Adipocyte (in vitro differentiated cells): ENCODE measurements at regions not wholly inside any gene's neighbourhood (a gene's known extent, or its start where the extent isn't known, plus 50 kb on each side); places are given as distances from the start of the nearest gene placed in this dataset.

Source experiments
- DNase-seq: peaks from one replicate; pipeline ENCODE4 v3.0.0-alpha.2; 2015; ENCODE audit warnings: low read depth
- H3K27me3 ChIP-seq: replicated peaks from 2 replicates; pipeline ENCODE4 v1.7.0; 2013; ENCODE audit warnings: mild to moderate bottlenecking, low read length, moderate library complexity; ENCODE audit not compliant: control insufficient read depth, insufficient read depth
- H3K36me3 ChIP-seq: 2 replicates; pipeline ENCODE4 v1.7.0; 2013; ENCODE audit warnings: low read length, mild to moderate bottlenecking, moderate library complexity; ENCODE audit not compliant: control insufficient read depth, insufficient read depth, severe bottlenecking
- H3K4me1 ChIP-seq: 2 replicates; pipeline ENCODE4 v1.7.0; 2013; ENCODE audit warnings: mild to moderate bottlenecking, low read length, moderate library complexity; ENCODE audit not compliant: control insufficient read depth, insufficient read depth
- H3K4me3 ChIP-seq: 2 replicates; pipeline ENCODE4 v1.7.0; 2013; ENCODE audit warnings: mild to moderate bottlenecking, low read length, moderate library complexity
- H3K9ac ChIP-seq: 2 replicates; pipeline ENCODE4 v1.7.0; 2013; ENCODE audit warnings: mild to moderate bottlenecking, low read length, moderate library complexity
- H3K9me3 ChIP-seq: 2 replicates; pipeline ENCODE4 v1.7.0; 2013; ENCODE audit warnings: mild to moderate bottlenecking, low read length, moderate library complexity; ENCODE audit not compliant: control insufficient read depth

DNA sequence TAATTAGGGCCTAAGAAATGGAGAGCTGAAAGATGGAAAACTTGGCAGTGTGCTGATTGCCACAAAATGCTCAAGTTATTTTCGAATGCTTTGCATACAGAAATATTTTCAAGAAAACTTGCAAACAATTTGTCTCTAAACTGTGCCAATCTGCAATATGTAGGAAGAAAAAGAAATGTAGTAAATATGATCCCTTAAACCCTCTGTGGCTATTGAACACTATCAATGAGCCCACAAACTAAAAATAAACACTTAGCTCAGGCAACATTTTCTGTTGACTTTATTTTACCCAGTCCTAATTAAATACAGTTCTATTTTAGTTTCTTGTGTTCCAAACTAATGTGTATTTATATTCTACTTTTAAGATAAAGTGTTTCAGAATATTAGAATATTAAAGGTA lies 342.1 kb downstream of the SEMA3D start:
- DNase-seq: peak; percentile 64

DNA sequence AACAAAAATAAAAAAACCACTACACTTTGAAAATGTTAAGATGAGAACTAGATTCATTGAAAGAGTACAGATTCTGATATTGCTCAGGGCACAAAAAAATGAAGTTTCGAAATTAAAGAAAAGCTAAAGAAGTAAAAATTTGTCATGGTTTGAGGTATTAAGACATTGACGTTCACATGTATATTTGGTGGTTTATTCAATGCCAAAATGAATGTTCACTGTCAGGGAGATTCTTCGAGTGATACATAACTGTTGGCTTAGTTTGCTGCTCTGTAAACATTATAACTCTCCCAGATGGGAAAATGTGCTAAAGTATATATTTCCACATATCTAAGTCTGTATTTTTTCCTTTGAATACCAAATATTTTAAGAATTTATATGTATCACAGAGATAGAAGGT lies 345.0 kb downstream of the SEMA3D start:
- H3K9me3 ChIP-seq: no peaks in the 10 kb centered on the region
- H3K4me1 ChIP-seq: no peaks in the 10 kb centered on the region
- no peak overlapping the region for H3K9ac ChIP-seq
- no peaks in the 10 kb centered on the region for H3K36me3 ChIP-seq
- peak; percentile 84 for DNase-seq
- no peak overlapping the region for H3K4me3 ChIP-seq
- H3K27me3 ChIP-seq: no peaks in the 10 kb centered on the region

More for the DNA sequence above, 342.1 kb downstream of the SEMA3D start:
- Histone ChIP-seq H3K36me3 (no peaks in the 10 kb centered on the region), H3K4me3 (no peak overlapping the region), H3K9me3 (no peaks in the 10 kb centered on the region), H3K4me1 (no peaks in the 10 kb centered on the region), H3K9ac (no peak overlapping the region), H3K27me3 (no peaks in the 10 kb centered on the region)

DNA sequence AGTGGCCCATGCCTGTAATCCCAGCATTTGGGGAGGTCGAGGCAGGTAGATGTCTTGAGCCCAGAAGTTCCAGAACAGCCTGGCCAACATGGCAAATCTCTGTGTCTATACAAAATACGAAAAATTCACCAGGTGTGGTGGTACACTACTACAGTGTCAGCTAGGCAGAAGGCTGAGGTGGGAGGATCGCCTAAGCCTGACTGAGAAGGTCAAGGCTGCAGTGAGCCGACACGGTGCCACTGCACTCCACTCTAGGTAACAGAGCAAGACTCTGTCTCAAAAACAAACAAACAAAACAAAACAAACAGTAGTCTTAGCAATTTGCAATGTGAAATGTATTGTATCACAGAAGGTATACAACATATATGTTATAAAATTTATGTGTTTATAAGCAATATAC lies 348.0 kb downstream of the SEMA3D start:
- Histone ChIP-seq H3K9ac (no peak overlapping the region), H3K4me3 (no peak overlapping the region), H3K27me3 (no peaks in the 10 kb centered on the region), H3K9me3 (no peaks in the 10 kb centered on the region), H3K4me1 (no peaks in the 10 kb centered on the region), H3K36me3 (no peaks in the 10 kb centered on the region)
- no peak for DNase-seq

- Histone ChIP-seq H3K27me3 (no peaks in the 10 kb centered on the region), H3K9me3 (no peaks in the 10 kb centered on the region), H3K36me3 (no peaks in the 10 kb centered on the region), H3K9ac (no peak overlapping the region), H3K4me1 (no peaks in the 10 kb centered on the region), H3K4me3 (no peak overlapping the region)
- no peak for DNase-seq
Observed at GRCh38 chr7:84837405-84837804, 349.5 kb downstream of the SEMA3D start.

DNA sequence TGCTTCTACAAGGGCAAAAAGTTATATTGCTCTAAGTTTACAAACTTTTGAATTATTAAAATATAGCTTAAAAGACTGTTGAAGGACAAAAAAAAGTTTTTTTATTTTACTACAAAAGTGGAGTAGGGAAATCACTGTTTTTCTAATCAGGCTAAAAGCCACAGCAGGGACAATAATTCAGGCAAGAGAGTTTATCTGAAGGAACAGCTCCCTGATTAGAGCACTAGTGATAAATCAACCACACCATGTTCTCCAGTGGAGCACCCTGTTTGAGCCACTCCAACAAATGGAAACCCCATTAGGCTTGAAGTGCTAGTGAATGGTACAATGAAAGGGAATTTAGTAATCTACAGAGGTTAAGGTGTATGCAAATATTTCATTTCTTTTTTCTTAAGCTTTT lies 357.1 kb downstream of the SEMA3D start:
- Histone ChIP-seq H3K4me3 (no peak overlapping the region), H3K9me3 (no peaks in the 10 kb centered on the region), H3K27me3 (no peaks in the 10 kb centered on the region), H3K36me3 (no peaks in the 10 kb centered on the region), H3K4me1 (no peaks in the 10 kb centered on the region), H3K9ac (no peak overlapping the region)
- DNase-seq: no peak

DNA sequence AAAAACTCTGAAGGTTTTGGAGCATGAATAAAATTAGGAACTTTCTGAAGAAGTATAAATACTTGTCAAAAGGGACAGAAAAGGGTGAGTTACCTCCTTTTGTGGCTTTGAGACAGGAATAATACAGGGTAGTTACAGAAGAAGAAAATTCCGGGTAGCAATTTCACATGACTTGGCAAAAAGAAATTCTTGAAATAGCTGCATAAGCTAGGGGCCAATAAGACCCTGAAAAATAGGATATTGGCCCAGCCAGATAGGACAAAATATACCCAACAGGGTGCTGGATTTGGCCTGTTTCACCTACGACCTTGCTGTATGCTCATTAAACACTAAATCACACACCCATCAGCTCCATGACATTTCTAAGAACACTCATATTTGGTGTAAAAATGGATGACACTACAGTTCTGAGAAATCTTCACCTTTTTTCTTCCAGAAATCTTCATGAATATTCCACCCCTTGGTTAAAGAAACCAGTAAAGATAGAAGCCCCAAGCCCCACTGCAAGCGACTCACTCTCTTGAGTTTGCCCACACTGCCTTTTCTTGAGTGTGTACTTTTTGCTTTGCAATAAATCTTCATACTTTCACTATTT lies 362.7 kb downstream of the SEMA3D start:
- Histone ChIP-seq H3K36me3 (no peaks in the 10 kb centered on the region), H3K4me1 (no peaks in the 10 kb centered on the region), H3K27me3 (no peaks in the 10 kb centered on the region), H3K4me3 (no peak overlapping the region), H3K9me3 (no peaks in the 10 kb centered on the region), H3K9ac (no peak overlapping the region)
- no peak for DNase-seq

GRCh38 chr7:84823530-84823929 lies 363.3 kb downstream of the SEMA3D start:
- no peak overlapping the region for H3K9ac ChIP-seq

GRCh38 chr7:84822941-84823510 lies 363.8 kb downstream of the SEMA3D start:
- Histone ChIP-seq H3K4me3 (no peak overlapping the region), H3K27me3 (no peaks in the 10 kb centered on the region)

More at GRCh38 chr7:84823530-84823929, 363.3 kb downstream of the SEMA3D start:
- Histone ChIP-seq H3K4me3 (no peak overlapping the region), H3K4me1 (no peaks in the 10 kb centered on the region), H3K9me3 (no peaks in the 10 kb centered on the region), H3K36me3 (no peaks in the 10 kb centered on the region), H3K27me3 (no peaks in the 10 kb centered on the region)
- no peak for DNase-seq

DNA sequence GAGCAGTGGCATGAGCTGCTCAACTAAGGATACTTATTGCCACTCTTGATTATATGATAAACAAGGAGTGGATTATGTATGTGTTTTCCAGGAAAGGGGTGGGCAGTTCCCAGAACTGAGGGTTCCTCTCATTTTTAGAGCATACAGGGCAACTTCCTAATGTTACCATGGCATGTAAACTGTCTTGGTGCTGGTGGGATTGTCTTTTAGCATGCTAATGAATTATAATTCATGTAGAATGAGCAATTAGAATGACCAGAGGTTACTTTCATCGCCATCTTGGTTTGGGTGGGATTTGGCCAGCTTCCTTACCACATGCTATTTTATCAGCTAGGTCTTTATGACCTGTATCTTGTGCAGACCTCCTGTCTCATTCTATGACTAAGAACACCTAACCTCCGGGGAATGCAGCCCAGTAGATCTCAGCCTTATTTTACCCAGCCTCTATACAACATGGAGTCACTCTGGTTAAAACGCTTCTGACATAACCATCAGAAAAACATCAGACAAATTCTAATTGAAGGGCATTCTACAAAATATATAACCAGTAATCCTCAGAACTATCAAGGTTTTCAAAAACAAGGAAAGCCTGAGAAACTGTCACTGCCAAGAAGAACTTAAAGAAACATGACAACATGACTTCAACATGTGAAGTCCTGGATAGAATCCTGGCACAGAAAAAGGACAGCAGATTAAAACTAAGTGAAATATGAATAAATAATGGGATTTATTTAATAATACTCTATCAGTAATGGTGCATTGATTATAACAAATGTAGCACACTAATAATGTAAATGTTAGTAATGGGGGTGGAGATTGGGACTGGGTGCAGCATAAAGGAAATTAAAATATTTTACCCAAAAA lies 365.0 kb downstream of the SEMA3D start:
- H3K4me1 ChIP-seq: no peaks in the 10 kb centered on the region
- H3K4me3 ChIP-seq: no peak overlapping the region
- no peaks in the 10 kb centered on the region for H3K27me3 ChIP-seq
- no peaks in the 10 kb centered on the region for H3K9me3 ChIP-seq
- H3K36me3 ChIP-seq: no peaks in the 10 kb centered on the region
- no peak for DNase-seq
- no peak overlapping the region for H3K9ac ChIP-seq

More at GRCh38 chr7:84822941-84823510, 363.8 kb downstream of the SEMA3D start:
- DNase-seq: no peak
- no peaks in the 10 kb centered on the region for H3K36me3 ChIP-seq
- no peaks in the 10 kb centered on the region for H3K4me1 ChIP-seq
- H3K9ac ChIP-seq: no peak overlapping the region
- H3K9me3 ChIP-seq: no peaks in the 10 kb centered on the region

- Histone ChIP-seq H3K9me3 (no peaks in the 10 kb centered on the region), H3K27me3 (no peaks in the 10 kb centered on the region), H3K9ac (no peak overlapping the region), H3K4me3 (no peak overlapping the region), H3K4me1 (no peaks in the 10 kb centered on the region), H3K36me3 (no peaks in the 10 kb centered on the region)
- DNase-seq: no peak
Observed at GRCh38 chr7:84820481-84820880, 366.4 kb downstream of the SEMA3D start.

- DNase-seq: no peak
- H3K27me3 ChIP-seq: no peaks in the 10 kb centered on the region
- H3K4me1 ChIP-seq: peaks cover 3% of the 10 kb centered on the region
- H3K4me3 ChIP-seq: no peak overlapping the region
- no peak overlapping the region for H3K9ac ChIP-seq
- H3K36me3 ChIP-seq: no peaks in the 10 kb centered on the region
- H3K9me3 ChIP-seq: no peaks in the 10 kb centered on the region
Observed at GRCh38 chr7:84817016-84817415, 369.8 kb downstream of the SEMA3D start.
